ENCODE measurements at regions not wholly inside any gene's neighbourhood (a gene's known extent, or its start where the extent isn't known, plus 50 kb on each side); places are given as distances from the start of the nearest gene placed in this dataset.

GRCh38 chr5:35282810-35283209, 52.5 kb upstream of the PRLR start:
- TF ChIP-seq CTCF (conservative IDR thresholded peaks at IDR 0.05 in 1 of 2, IDR thresholded peaks at IDR 0.05 in 1 of 2; ENCODE audit: extremely low read depth in 1 of 2, insufficient read depth in 1 of 2, low read depth in 1 of 2, low read length in 2 of 2) (no peak), EZH2 (IDR thresholded peaks at IDR 0.05; ENCODE audit: borderline replicate concordance, low read length) (no peak)

All from mammary epithelial cell (primary cell).